AG04450 (cell line): ENCODE measurements at regions not wholly inside any gene's neighbourhood (a gene's known extent, or its start where the extent isn't known, plus 50 kb on each side); places are given as distances from the start of the nearest gene placed in this dataset.

Experiments used
- CTCF ChIA-PET: fragments of 300-600, 350-600 bp; formaldehyde crosslinking; extraction: SDS; loops from one replicate; lab custom pipeline; 2022; ENCODE audit warnings: antibody characterized with exemption, inconsistent platforms; lab: Charles Lee
- POLR2A ChIA-PET: fragments of 350-600 bp; formaldehyde crosslinking; extraction: SDS; loops from one replicate; lab custom pipeline; 2021; ENCODE audit warnings: antibody characterized with exemption, inconsistent platforms; lab: Yijun Ruan, JAX
- DNase-seq: peaks from one replicate; pipeline ENCODE4 v3.0.0-alpha.2; 2011; ENCODE audit warnings: low read depth, low spot score
- H3K27ac ChIP-seq: one replicate; pipeline ENCODE4 v1.5.1; 2012; ENCODE audit warnings: low read depth, low read length, control low read depth
- H3K27me3 ChIP-seq: one replicate; pipeline ENCODE4 v1.6.0; 2012; ENCODE audit warnings: low read length; ENCODE audit not compliant: control insufficient read depth, insufficient read depth
- H3K4me3 ChIP-seq: 2 replicates; pipeline ENCODE4 v1.5.1; 2011; ENCODE audit warnings: mild to moderate bottlenecking, low read depth, low read length, control low read depth
- H3K9me3 ChIP-seq: 2 replicates; pipeline ENCODE4 v1.5.1; 2012; ENCODE audit warnings: low read length; ENCODE audit not compliant: control insufficient read depth, insufficient read depth
- TF ChIP-seq, protein P1 (sequence below): IDR thresholded peaks from 2 replicates; pipeline ENCODE4 v1.5.1; 2011; ENCODE audit warnings: low read depth, low read length, control low read depth, inconsistent platforms

DNA sequence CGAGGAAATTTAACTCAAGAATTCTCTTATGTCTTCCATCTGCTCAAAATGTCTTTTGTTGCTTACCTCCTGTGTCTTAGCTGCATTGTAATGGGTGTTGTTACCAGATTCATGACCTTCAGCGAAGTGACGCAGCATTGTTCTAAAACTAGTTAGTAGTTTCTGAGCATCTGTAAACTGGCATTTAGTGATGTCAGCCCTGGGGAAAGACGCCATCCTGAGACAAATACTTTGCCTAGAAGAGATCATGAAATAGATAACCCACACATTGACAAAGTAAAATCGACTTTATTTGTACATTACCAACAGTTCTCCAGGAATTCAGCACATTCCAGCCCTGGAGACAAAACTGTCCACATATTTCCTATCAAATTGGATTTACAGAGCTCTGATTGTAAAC is 87.8 kb downstream of the GPAM start:
- TF ChIP-seq, protein P1, sequence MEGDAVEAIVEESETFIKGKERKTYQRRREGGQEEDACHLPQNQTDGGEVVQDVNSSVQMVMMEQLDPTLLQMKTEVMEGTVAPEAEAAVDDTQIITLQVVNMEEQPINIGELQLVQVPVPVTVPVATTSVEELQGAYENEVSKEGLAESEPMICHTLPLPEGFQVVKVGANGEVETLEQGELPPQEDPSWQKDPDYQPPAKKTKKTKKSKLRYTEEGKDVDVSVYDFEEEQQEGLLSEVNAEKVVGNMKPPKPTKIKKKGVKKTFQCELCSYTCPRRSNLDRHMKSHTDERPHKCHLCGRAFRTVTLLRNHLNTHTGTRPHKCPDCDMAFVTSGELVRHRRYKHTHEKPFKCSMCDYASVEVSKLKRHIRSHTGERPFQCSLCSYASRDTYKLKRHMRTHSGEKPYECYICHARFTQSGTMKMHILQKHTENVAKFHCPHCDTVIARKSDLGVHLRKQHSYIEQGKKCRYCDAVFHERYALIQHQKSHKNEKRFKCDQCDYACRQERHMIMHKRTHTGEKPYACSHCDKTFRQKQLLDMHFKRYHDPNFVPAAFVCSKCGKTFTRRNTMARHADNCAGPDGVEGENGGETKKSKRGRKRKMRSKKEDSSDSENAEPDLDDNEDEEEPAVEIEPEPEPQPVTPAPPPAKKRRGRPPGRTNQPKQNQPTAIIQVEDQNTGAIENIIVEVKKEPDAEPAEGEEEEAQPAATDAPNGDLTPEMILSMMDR: no peak
- ChIA-PET POLR2A (no interaction called here), CTCF (interaction anchor here (1.0 kb wide), 1 partner anchor 42 kb away, joined by 3 read pairs; no protein-coding TSS in a partner anchor)
- Histone ChIP-seq H3K27ac (no peak overlapping the region), H3K27me3 (no peaks in the 10 kb centered on the region), H3K4me3 (no peak overlapping the region), H3K9me3 (no peaks in the 10 kb centered on the region)
- DNase-seq: no peak

DNA sequence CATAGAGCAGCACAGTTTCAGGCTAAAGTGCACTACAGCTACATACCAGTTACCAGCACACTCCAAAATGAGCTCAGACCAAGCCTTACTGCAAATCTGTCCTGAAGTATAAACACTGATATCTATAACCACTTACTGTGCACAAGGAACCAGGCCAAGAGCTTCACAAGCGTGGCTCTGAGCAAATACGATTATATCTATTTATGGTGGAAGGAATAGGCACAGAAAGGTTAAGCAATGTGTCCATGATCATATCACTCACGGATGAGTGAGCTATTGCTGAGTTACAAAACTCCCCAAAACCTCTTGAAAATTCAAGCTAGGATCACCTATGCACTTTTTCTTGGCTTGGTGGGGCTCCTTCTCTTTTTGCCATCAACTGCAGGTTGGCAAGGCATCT is 84.9 kb downstream of the GPAM start:
- Histone ChIP-seq H3K27me3 (no peaks in the 10 kb centered on the region), H3K4me3 (no peak overlapping the region), H3K9me3 (no peaks in the 10 kb centered on the region), H3K27ac (no peak overlapping the region)
- ChIA-PET POLR2A (no interaction called here), CTCF (no interaction called here)
- TF ChIP-seq, protein P1: no peak
- DNase-seq: no peak
